H9 (cell line): ENCODE measurements at regions not wholly inside any gene's neighbourhood (a gene's known extent, or its start where the extent isn't known, plus 50 kb on each side); places are given as distances from the start of the nearest gene placed in this dataset.

Source experiments
- DNase-seq: peaks from one replicate; pipeline ENCODE4 v3.0.0-alpha.2; 2017
- H2AFZ ChIP-seq: one replicate; pipeline ENCODE4 v1.6.1; 2013; ENCODE audit warnings: mild to moderate bottlenecking, low read length, control low read depth, moderate library complexity
- H2AK5ac ChIP-seq: 2 replicates; pipeline ENCODE4 v1.6.1; 2013; ENCODE audit warnings: low read length, control low read depth, mixed read lengths; ENCODE audit not compliant: insufficient read length
- H2BK120ac ChIP-seq: one replicate; pipeline ENCODE4 v1.6.1; 2013; ENCODE audit warnings: low read depth, mild to moderate bottlenecking, low read length, control low read depth, inconsistent platforms; ENCODE audit not compliant: poor library complexity, severe bottlenecking
- H2BK12ac ChIP-seq: 2 replicates; pipeline ENCODE4 v1.6.1; 2013; ENCODE audit warnings: low read length, control low read depth, mixed read lengths, low read depth; ENCODE audit not compliant: insufficient read length
- H2BK15ac ChIP-seq: 2 replicates; pipeline ENCODE4 v1.6.1; 2013; ENCODE audit warnings: low read depth, low read length, control low read depth
- H2BK20ac ChIP-seq: one replicate; pipeline ENCODE4 v1.6.1; 2013; ENCODE audit warnings: low read depth, mild to moderate bottlenecking, low read length, control low read depth, inconsistent platforms; ENCODE audit not compliant: poor library complexity, severe bottlenecking
- H2BK5ac ChIP-seq: 2 replicates; pipeline ENCODE4 v1.6.1; 2013; ENCODE audit warnings: low read length, control low read depth, mixed read lengths; ENCODE audit not compliant: insufficient read length
- H3K14ac ChIP-seq: 2 replicates; pipeline ENCODE4 v1.6.1; 2013; ENCODE audit warnings: low read length, control low read depth; ENCODE audit not compliant: insufficient read depth
- H3K18ac ChIP-seq: 2 replicates; pipeline ENCODE4 v1.6.1; 2013; ENCODE audit warnings: low read depth, mild to moderate bottlenecking, mixed read lengths, low read length, control low read depth; ENCODE audit not compliant: insufficient read length
- H3K23ac ChIP-seq: 2 replicates; pipeline ENCODE4 v1.6.1; 2013; ENCODE audit warnings: low read length, control low read depth, mixed read lengths, low read depth; ENCODE audit not compliant: insufficient read length
- H3K23me2 ChIP-seq: 2 replicates; pipeline ENCODE4 v1.6.1; 2013; ENCODE audit warnings: low read depth, mild to moderate bottlenecking, mixed read lengths, low read length, control low read depth; ENCODE audit not compliant: insufficient read length, poor library complexity, severe bottlenecking
- H3K27ac ChIP-seq: 2 replicates; pipeline ENCODE4 v1.5.1; 2013; ENCODE audit warnings: low read length, control low read depth, mixed read lengths, low read depth; ENCODE audit not compliant: insufficient read length
- H3K27me3 ChIP-seq: 2 replicates; pipeline ENCODE4 v1.6.1; 2013; ENCODE audit warnings: low read length, control low read depth, inconsistent platforms; ENCODE audit not compliant: insufficient read depth
- H3K4ac ChIP-seq: 2 replicates; pipeline ENCODE4 v1.6.1; 2013; ENCODE audit warnings: low read depth, mild to moderate bottlenecking, control low read depth, inconsistent platforms, low read length, moderate library complexity
- H3K4me1 ChIP-seq: 2 replicates; pipeline ENCODE4 v1.6.1; 2013; ENCODE audit warnings: low read length, control low read depth, inconsistent platforms; ENCODE audit not compliant: insufficient read depth
- H3K4me2 ChIP-seq: 2 replicates; pipeline ENCODE4 v1.6.1; 2013; ENCODE audit warnings: low read length, control low read depth, mixed read lengths; ENCODE audit not compliant: insufficient read length, insufficient read depth
- H3K56ac ChIP-seq: 2 replicates; pipeline ENCODE4 v1.6.1; 2013; ENCODE audit warnings: low read depth, mild to moderate bottlenecking, mixed read lengths, low read length, control low read depth; ENCODE audit not compliant: insufficient read length
- H3K79me1 ChIP-seq: 2 replicates; pipeline ENCODE4 v1.6.1; 2013; ENCODE audit warnings: low read depth, mild to moderate bottlenecking, moderate library complexity, low read length, control low read depth, inconsistent platforms; ENCODE audit not compliant: insufficient read depth, poor library complexity, severe bottlenecking
- H3K79me2 ChIP-seq: 2 replicates; pipeline ENCODE4 v1.6.1; 2013; ENCODE audit warnings: low read length, control low read depth, inconsistent platforms; ENCODE audit not compliant: insufficient read depth
- H3K9ac ChIP-seq: 2 replicates; pipeline ENCODE4 v1.6.1; 2013; ENCODE audit warnings: low read length, control low read depth, mixed read lengths; ENCODE audit not compliant: insufficient read length; ENCODE audit errors: extremely low read depth
- H3K9me3 ChIP-seq: one replicate; pipeline ENCODE4 v1.6.1; 2013; ENCODE audit warnings: low read depth, low read length, inconsistent platforms; ENCODE audit not compliant: control insufficient read depth
- H3T11ph ChIP-seq: one replicate; pipeline ENCODE4 v1.6.1; 2013; ENCODE audit warnings: mild to moderate bottlenecking, low read length, control low read depth, inconsistent platforms
- H4K20me1 ChIP-seq: one replicate; pipeline ENCODE4 v1.6.1; 2013; ENCODE audit not compliant: control insufficient read depth, insufficient read length, insufficient read depth
- H4K5ac ChIP-seq: 2 replicates; pipeline ENCODE4 v1.6.1; 2013; ENCODE audit warnings: low read depth, mild to moderate bottlenecking, mixed read lengths, low read length, control low read depth; ENCODE audit not compliant: insufficient read length
- H4K8ac ChIP-seq: replicated peaks from 2 replicates; pipeline ENCODE4 v1.6.1; 2013; ENCODE audit warnings: low read length, control low read depth, mixed read lengths, low read depth; ENCODE audit not compliant: insufficient read length
- H4K91ac ChIP-seq: 2 replicates; pipeline ENCODE4 v1.6.1; 2013; ENCODE audit warnings: low read depth, mild to moderate bottlenecking, moderate library complexity, mixed read lengths, low read length, control low read depth; ENCODE audit not compliant: insufficient read length
- H3K27ac Mint-ChIP-seq, 3 experiments: 2 replicates in 2 of 3; 3 replicates in 1 of 3; pipeline ENCODE4 v1.8.0; 2020 to 2021; ENCODE audit warnings: mixed read lengths in 3 of 3, mild to moderate bottlenecking in 1 of 3, moderate library complexity in 1 of 3
- H3K27me3 Mint-ChIP-seq: 2 replicates; pipeline ENCODE4 v1.8.0; 2021; ENCODE audit warnings: low read depth, mild to moderate bottlenecking, moderate library complexity, mixed read lengths
- H3K36me3 Mint-ChIP-seq, 3 experiments: 2 replicates in 2 of 3; 3 replicates in 1 of 3; pipeline ENCODE4 v1.8.0; 2020 to 2021; ENCODE audit warnings: low read depth in 3 of 3, mixed read lengths in 3 of 3; ENCODE audit not compliant: insufficient read depth in 1 of 3
- H3K4me1 Mint-ChIP-seq, 2 experiments: 2 replicates each; pipeline ENCODE4 v1.8.0; 2020; ENCODE audit warnings: mixed read lengths in 2 of 2
- H3K4me3 Mint-ChIP-seq, 2 experiments: 2 replicates in 1 of 2; 3 replicates in 1 of 2; pipeline ENCODE4 v1.8.0; 2020 to 2021; ENCODE audit warnings: mild to moderate bottlenecking in 2 of 2, mixed read lengths in 2 of 2, moderate library complexity in 1 of 2
- H3K9me3 Mint-ChIP-seq, 2 experiments: 2 replicates in 1 of 2; 3 replicates in 1 of 2; pipeline ENCODE4 v1.8.0; 2020; ENCODE audit warnings: mild to moderate bottlenecking in 2 of 2, mixed read lengths in 2 of 2, moderate library complexity in 1 of 2
- CTCF ChIP-seq: fragments of 200-600 bp; sonication (generic); conservative IDR thresholded peaks from 3 replicates; pipeline ENCODE4 v1.8.0; 2021; ENCODE audit warnings: antibody characterized with exemption, mild to moderate bottlenecking
- WGBS: extraction: QIAGEN DNeasy Blood & Tissue Kit; methylation state at CpG from one replicate; pipeline ENCODE4 v1.1.7; 2013; ENCODE audit warnings: missing lambda C conversion rate, low lambda C conversion rate, mixed read lengths; ENCODE audit not compliant: insufficient read length; ENCODE audit errors: extremely low coverage; 5-methylcytosine and 5-hydroxymethylcytosine counted together

GRCh38 chr4:181308476-181309312 lies 934.5 kb upstream of the TENM3 start:
- no peak overlapping the region for H4K91ac ChIP-seq
- H3K18ac ChIP-seq = no peak overlapping the region
- H4K8ac ChIP-seq = no peak overlapping the region
- H3K9me3 ChIP-seq = no peaks in the 10 kb centered on the region
- no peak overlapping the region for H2BK20ac ChIP-seq
- H3K27ac ChIP-seq = no peak overlapping the region
- Mint-ChIP-seq H3K36me3 (no peaks in the 10 kb centered on the region), H3K27ac (peak overlapping the region in 1 of 3 experiments; percentile 68; a peak in 3 of 7 replicates), H3K27me3 (no peaks in the 10 kb centered on the region), H3K4me3 (no peak overlapping the region), H3K9me3 (no peaks in the 10 kb centered on the region), H3K4me1 (peaks cover 20 to 34% of the 10 kb centered on the region in 2 experiments)
- H2BK5ac ChIP-seq = no peak overlapping the region
- no peak overlapping the region for H3K23ac ChIP-seq
- DNase-seq = no peak
- H3K56ac ChIP-seq = no peak overlapping the region
- no peak overlapping the region for H4K5ac ChIP-seq
- TF ChIP-seq CTCF = no peak
- H3K79me2 ChIP-seq = no peaks in the 10 kb centered on the region
- H2AFZ ChIP-seq = peak overlapping the region; percentile 44
- H2BK12ac ChIP-seq = no peak overlapping the region
- H3K4ac ChIP-seq = no peak overlapping the region
- no CpG with 5 or more reads among the region's 7 CpGs for WGBS
- H2BK15ac ChIP-seq = no peak overlapping the region
- H2AK5ac ChIP-seq = no peak overlapping the region
- no peak overlapping the region for H3T11ph ChIP-seq
- H4K20me1 ChIP-seq = no peaks in the 10 kb centered on the region
- H3K14ac ChIP-seq = no peak overlapping the region
- no peaks in the 10 kb centered on the region for H3K27me3 ChIP-seq
- H3K23me2 ChIP-seq = no peaks in the 10 kb centered on the region
- H3K79me1 ChIP-seq = no peaks in the 10 kb centered on the region
- H2BK120ac ChIP-seq = no peak overlapping the region
- no peak overlapping the region for H3K9ac ChIP-seq
- H3K4me2 ChIP-seq = no peak overlapping the region
- H3K4me1 ChIP-seq = peaks cover 4% of the 10 kb centered on the region; the same call in 1 of the 2 replicates
